ENCODE measurements at regions not wholly inside any gene's neighbourhood (a gene's known extent, or its start where the extent isn't known, plus 50 kb on each side); places are given as distances from the start of the nearest gene placed in this dataset.

- TF ChIP-seq CTCF (conservative IDR thresholded peaks at IDR 0.05) (no peak), ZFX (IDR thresholded peaks at IDR 0.05) (no peak)
These were observed 441.2 kb upstream of the DSEL start for GRCh38 chr18:67957684-67958083.

Data from C4-2B (cell line).